ENCODE measurements at regions not wholly inside any gene's neighbourhood (a gene's known extent, or its start where the extent isn't known, plus 50 kb on each side); places are given as distances from the start of the nearest gene placed in this dataset.

- no peak for TF ChIP-seq CTCF (IDR thresholded peaks at IDR 0.05; ENCODE audit: insufficient read depth, low read depth, low read length)
- ChIA-PET POLR2A (no interaction called here), CTCF (no interaction called here)
- Histone ChIP-seq H3K4me3 (ENCODE audit: low read depth, low read length) (no peak overlapping the region), H3K27me3 (ENCODE audit: control insufficient read depth, insufficient read depth, low read length) (no peaks in the 10 kb centered on the region), H3K36me3 (ENCODE audit: control insufficient read depth, insufficient read depth, low read length) (no peaks in the 10 kb centered on the region)
- no peak for DNase-seq (ENCODE audit: low read depth)
Measured at GRCh38 chr3:95629802-95630201, 1184.6 kb upstream of the EPHA6 start.

- no peak for DNase-seq (ENCODE audit: low read depth)
- H3K27me3 ChIP-seq (ENCODE audit: control insufficient read depth, insufficient read depth, low read length) = no peaks in the 10 kb centered on the region
- no peaks in the 10 kb centered on the region for H3K36me3 ChIP-seq (ENCODE audit: control insufficient read depth, insufficient read depth, low read length)
- TF ChIP-seq CTCF (IDR thresholded peaks at IDR 0.05; ENCODE audit: insufficient read depth, low read depth, low read length) = no peak
- no peak overlapping the region for H3K4me3 ChIP-seq (ENCODE audit: low read depth, low read length)
- CTCF ChIA-PET = no interaction called here
- POLR2A ChIA-PET = no interaction called here
Measured at GRCh38 chr3:95645291-95645690, 1169.1 kb upstream of the EPHA6 start.

- Histone ChIP-seq H3K27me3 (ENCODE audit: control insufficient read depth, insufficient read depth, low read length) (no peaks in the 10 kb centered on the region), H3K36me3 (ENCODE audit: control insufficient read depth, insufficient read depth, low read length) (no peaks in the 10 kb centered on the region), H3K4me3 (ENCODE audit: low read depth, low read length) (no peak overlapping the region)
- CTCF ChIA-PET = no interaction called here
- POLR2A ChIA-PET = no interaction called here
- DNase-seq (ENCODE audit: low read depth) = no peak
- TF ChIP-seq CTCF (IDR thresholded peaks at IDR 0.05; ENCODE audit: insufficient read depth, low read depth, low read length) = no peak
Measured at GRCh38 chr3:95654570-95655362, 1159.6 kb upstream of the EPHA6 start.

- Histone ChIP-seq H3K36me3 (ENCODE audit: control insufficient read depth, insufficient read depth, low read length) (no peaks in the 10 kb centered on the region), H3K27me3 (ENCODE audit: control insufficient read depth, insufficient read depth, low read length) (no peaks in the 10 kb centered on the region), H3K4me3 (ENCODE audit: low read depth, low read length) (no peak overlapping the region)
- ChIA-PET CTCF (no interaction called here), POLR2A (no interaction called here)
- DNase-seq (ENCODE audit: low read depth) = no peak
- no peak for TF ChIP-seq CTCF (IDR thresholded peaks at IDR 0.05; ENCODE audit: insufficient read depth, low read depth, low read length)
Measured at GRCh38 chr3:95655363-95655986, 1158.9 kb upstream of the EPHA6 start.

- ChIA-PET CTCF (no interaction called here), POLR2A (no interaction called here)
- Histone ChIP-seq H3K27me3 (ENCODE audit: control insufficient read depth, insufficient read depth, low read length) (no peaks in the 10 kb centered on the region), H3K4me3 (ENCODE audit: low read depth, low read length) (no peak overlapping the region), H3K36me3 (ENCODE audit: control insufficient read depth, insufficient read depth, low read length) (no peaks in the 10 kb centered on the region)
- no peak for DNase-seq (ENCODE audit: low read depth)
- no peak for TF ChIP-seq CTCF (IDR thresholded peaks at IDR 0.05; ENCODE audit: insufficient read depth, low read depth, low read length)
Measured at GRCh38 chr3:95670765-95671164, 1143.6 kb upstream of the EPHA6 start.

Data from BJ (cell line).